ENCODE measurements at regions not wholly inside any gene's neighbourhood (a gene's known extent, or its start where the extent isn't known, plus 50 kb on each side); places are given as distances from the start of the nearest gene placed in this dataset.

DNA sequence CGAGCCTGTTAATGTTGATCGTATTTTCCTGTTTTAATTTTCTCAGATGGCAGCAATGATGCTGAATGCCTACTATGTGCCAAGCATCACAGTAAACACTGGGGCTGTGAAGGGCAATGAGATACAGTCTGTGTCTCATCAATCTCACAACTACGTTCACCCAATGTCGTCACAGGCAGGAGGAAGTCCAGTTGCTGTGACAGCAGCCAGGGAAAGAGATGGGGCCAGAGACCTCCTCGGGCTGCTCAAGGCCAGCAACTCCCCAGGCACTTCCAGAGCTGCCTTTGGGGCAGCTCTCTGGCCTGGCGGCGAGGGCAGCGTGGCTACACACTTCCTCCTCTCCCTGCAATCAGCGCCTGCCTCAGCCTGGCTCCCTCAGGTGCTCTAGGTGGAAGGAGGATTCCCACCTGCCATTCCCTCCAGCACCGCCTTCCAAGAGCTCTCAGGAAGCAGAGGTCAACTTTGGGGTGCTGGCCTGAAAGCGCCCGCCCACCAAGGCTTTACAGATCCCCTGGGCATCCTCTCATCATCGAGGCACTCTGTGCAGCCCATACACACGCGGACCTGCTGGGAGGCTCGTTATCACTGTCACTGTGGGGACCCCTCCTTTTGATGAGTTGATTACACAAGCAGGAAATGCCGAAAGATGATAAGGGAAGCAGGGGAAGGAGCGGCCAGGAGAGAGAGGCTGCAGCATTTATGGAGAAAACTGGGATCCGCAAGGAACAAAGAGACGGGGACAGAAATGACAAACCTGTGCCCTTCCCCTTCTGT, 159.2 kb downstream of the ZDHHC21 start:
- no peaks in the 10 kb centered on the region for H3K4me1 Mint-ChIP-seq
- H3K27me3 Mint-ChIP-seq: peaks cover 5% of the 10 kb centered on the region

DNA sequence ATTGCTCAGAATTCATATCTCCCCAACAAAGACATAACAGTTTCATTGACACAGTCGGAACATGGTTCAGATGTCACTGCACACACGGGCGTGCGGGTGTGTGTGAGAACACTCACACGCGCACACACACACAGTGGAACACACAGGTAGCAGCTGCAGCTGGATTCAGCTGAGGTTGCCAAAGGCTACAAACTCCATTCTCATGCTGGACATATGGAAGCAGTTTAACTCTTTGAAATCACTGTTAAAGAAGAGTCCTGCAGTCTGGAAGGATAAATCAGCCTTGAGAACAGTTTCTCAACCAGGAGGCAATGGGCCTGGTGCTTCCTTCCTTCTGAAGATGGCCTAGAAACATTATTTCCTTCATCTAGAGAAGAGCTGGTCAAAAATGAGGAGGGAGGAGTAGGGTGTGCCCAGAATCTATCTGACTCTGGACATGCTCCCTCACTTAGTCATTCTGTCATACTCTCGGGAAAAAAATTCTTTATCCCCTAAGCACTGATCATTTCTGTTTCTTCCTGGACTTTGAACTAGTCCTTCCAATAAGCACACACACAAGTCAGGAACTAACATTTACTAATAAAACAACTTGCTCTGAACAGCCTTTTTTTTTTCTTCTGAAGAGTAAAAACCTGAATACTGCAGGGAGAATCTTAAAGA, 160.6 kb downstream of the ZDHHC21 start:
- Mint-ChIP-seq H3K4me1 (no peaks in the 10 kb centered on the region), H3K36me3 (no peaks in the 10 kb centered on the region), H3K27ac (no peak overlapping the region), H3K4me3 (no peak overlapping the region), H3K27me3 (peaks cover 5% of the 10 kb centered on the region), H3K9me3 (peaks cover 0 to 6% (median 0%) of the 10 kb centered on the region in 7 donors)
- Histone ChIP-seq H3K4me1 (ENCODE audit: control insufficient read depth, insufficient read depth, low read length, poor library complexity, severe bottlenecking) (no peaks in the 10 kb centered on the region), H3K9me3 (ENCODE audit: control insufficient read depth in 2 of 2, low read length in 2 of 2) (no peaks in the 10 kb centered on the region), H3K27ac (ENCODE audit: insufficient read depth, low read length, poor library complexity, severe bottlenecking) (no peak overlapping the region), H3K27me3 (ENCODE audit: control insufficient read depth, insufficient read depth, low read length) (no peaks in the 10 kb centered on the region), H3K4me3 (ENCODE audit: low read depth, low read length) (no peak overlapping the region), H3K36me3 (ENCODE audit: control insufficient read depth, insufficient read depth, low read length) (no peaks in the 10 kb centered on the region)
- DNase-seq: no peak
- ATAC-seq (ENCODE audit: low read depth in 2 of 2): no peak

More for the DNA sequence above, 159.2 kb downstream of the ZDHHC21 start:
- Histone ChIP-seq H3K4me1 (ENCODE audit: control insufficient read depth, insufficient read depth, low read length, poor library complexity, severe bottlenecking) (no peaks in the 10 kb centered on the region), H3K4me3 (ENCODE audit: low read depth, low read length) (no peak overlapping the region), H3K36me3 (ENCODE audit: control insufficient read depth, insufficient read depth, low read length) (no peaks in the 10 kb centered on the region), H3K27me3 (ENCODE audit: control insufficient read depth, insufficient read depth, low read length) (no peaks in the 10 kb centered on the region), H3K9me3 (ENCODE audit: control insufficient read depth in 2 of 2, low read length in 2 of 2) (no peaks in the 10 kb centered on the region), H3K27ac (ENCODE audit: insufficient read depth, low read length, poor library complexity, severe bottlenecking) (no peak overlapping the region)
- Mint-ChIP-seq H3K27ac (peak overlapping the region in 1 of 3 donors; percentile 33), H3K36me3 (no peaks in the 10 kb centered on the region), H3K9me3 (peaks cover 0 to 6% (median 0%) of the 10 kb centered on the region in 7 donors), H3K4me3 (no peak overlapping the region)
- ATAC-seq (ENCODE audit: low read depth in 2 of 2) (no peak), DNase-seq (no peak)

DNA sequence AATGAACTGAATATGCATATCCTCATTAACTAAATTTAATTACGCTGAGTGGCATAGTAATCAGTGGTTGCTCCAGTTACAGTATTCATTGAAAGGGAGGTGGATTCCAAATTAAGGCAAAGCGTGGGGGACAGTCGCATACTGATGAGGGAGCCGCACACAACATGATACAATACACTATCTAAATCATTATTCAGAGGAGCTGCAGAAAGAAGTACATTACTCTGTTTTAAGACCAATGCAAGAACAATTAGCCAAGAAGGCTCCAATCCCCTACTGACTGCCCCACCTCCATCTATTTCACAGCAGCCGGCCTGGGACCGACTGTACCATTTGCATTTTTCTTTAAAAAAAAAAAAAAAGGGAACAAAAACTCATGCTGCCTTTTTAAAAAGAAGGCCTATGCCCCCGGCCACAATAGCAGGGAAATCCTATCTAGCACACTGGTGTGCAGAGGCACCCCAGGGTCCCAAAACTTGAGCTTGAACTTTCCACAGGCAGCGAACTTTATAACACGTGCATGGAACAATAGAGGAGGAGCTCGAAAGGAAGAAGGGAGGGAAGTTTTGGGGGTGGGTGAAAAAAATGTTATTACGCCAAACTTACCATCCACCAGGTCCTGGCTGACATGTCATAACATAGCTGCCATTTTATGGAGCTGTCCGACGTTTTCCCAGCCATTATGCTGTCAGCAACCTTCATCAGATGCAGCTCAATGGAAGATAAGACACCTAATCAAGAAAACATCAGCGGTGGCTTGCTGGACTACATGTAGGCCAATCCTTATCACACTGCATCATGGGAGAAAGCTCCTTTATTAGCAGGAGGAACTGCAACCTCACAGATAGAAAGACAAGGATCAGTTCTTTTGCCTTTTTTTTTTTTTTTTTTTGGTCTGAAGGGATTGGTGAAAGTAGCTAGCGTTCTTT, 161.6 kb downstream of the ZDHHC21 start:
- Mint-ChIP-seq H3K4me3 (no peak overlapping the region), H3K9me3 (peaks cover 0 to 5% (median 0%) of the 10 kb centered on the region in 7 donors), H3K36me3 (no peaks in the 10 kb centered on the region), H3K27ac (no peak overlapping the region), H3K4me1 (no peaks in the 10 kb centered on the region), H3K27me3 (peaks cover 5% of the 10 kb centered on the region)
- Histone ChIP-seq H3K27ac (ENCODE audit: insufficient read depth, low read length, poor library complexity, severe bottlenecking) (no peak overlapping the region), H3K36me3 (ENCODE audit: control insufficient read depth, insufficient read depth, low read length) (no peaks in the 10 kb centered on the region), H3K4me3 (ENCODE audit: low read depth, low read length) (no peak overlapping the region), H3K4me1 (ENCODE audit: control insufficient read depth, insufficient read depth, low read length, poor library complexity, severe bottlenecking) (no peaks in the 10 kb centered on the region), H3K27me3 (ENCODE audit: control insufficient read depth, insufficient read depth, low read length) (no peaks in the 10 kb centered on the region), H3K9me3 (ENCODE audit: control insufficient read depth in 2 of 2, low read length in 2 of 2) (no peaks in the 10 kb centered on the region)
- no peak for DNase-seq
- no peak for ATAC-seq (ENCODE audit: low read depth in 2 of 2)

DNA sequence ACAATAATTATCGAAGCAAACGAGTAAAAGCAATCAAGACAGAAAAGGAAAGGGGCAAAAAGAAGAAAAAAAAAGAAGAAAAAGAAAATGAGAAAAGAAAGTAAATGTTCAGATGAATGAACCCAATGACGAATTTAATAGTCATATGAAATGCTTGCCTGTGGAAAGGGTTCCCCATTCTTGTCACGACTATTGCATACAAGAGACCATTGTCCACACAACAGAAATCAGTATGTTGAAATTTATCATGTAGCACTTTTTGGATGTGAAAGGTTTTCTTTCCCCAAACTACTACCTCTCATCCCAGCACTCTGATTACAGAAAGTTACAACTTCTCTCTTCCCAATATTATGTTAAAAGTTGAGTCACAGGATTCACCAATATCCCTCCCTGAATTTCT, 162.4 kb downstream of the ZDHHC21 start:
- no peak for ATAC-seq (ENCODE audit: low read depth in 2 of 2)
- Histone ChIP-seq H3K4me1 (ENCODE audit: control insufficient read depth, insufficient read depth, low read length, poor library complexity, severe bottlenecking) (no peaks in the 10 kb centered on the region), H3K4me3 (ENCODE audit: low read depth, low read length) (no peak overlapping the region), H3K9me3 (ENCODE audit: control insufficient read depth in 2 of 2, low read length in 2 of 2) (no peaks in the 10 kb centered on the region), H3K27me3 (ENCODE audit: control insufficient read depth, insufficient read depth, low read length) (no peaks in the 10 kb centered on the region), H3K36me3 (ENCODE audit: control insufficient read depth, insufficient read depth, low read length) (no peaks in the 10 kb centered on the region), H3K27ac (ENCODE audit: insufficient read depth, low read length, poor library complexity, severe bottlenecking) (no peak overlapping the region)
- H3K36me3 Mint-ChIP-seq: no peaks in the 10 kb centered on the region
- no peaks in the 10 kb centered on the region for H3K4me1 Mint-ChIP-seq
- DNase-seq: no peak
- H3K4me3 Mint-ChIP-seq: no peak overlapping the region
- no peak overlapping the region for H3K27ac Mint-ChIP-seq
- H3K27me3 Mint-ChIP-seq: peaks cover 5% of the 10 kb centered on the region
- peaks cover 0 to 3% (median 0%) of the 10 kb centered on the region in 7 donors for H3K9me3 Mint-ChIP-seq

DNA sequence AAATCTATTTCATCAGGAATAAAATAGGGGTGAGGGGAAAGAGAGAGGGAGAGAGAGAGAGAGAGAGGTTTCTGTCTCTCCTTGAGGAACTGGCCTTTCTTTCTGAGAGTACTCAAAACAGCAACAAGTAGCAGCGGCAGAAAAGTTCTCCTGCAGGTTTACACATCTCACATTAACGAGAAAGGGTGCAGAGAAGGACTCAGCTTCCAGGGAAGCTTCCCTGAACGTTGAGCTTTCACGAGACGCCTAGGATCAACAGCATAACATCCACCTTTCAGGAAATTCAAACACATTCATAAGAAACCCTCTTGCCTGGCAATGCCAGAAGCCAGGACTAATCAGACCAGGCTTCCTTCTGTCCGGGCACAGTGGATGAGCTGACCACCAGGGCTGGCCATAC, 162.9 kb downstream of the ZDHHC21 start:
- Mint-ChIP-seq H3K9me3 (peaks cover 0 to 2% (median 0%) of the 10 kb centered on the region in 7 donors), H3K4me3 (no peak overlapping the region), H3K27me3 (peaks cover 5% of the 10 kb centered on the region), H3K27ac (no peak overlapping the region), H3K4me1 (no peaks in the 10 kb centered on the region), H3K36me3 (no peaks in the 10 kb centered on the region)
- H3K27ac ChIP-seq (ENCODE audit: insufficient read depth, low read length, poor library complexity, severe bottlenecking): no peak overlapping the region
- no peaks in the 10 kb centered on the region for H3K9me3 ChIP-seq (ENCODE audit: control insufficient read depth in 2 of 2, low read length in 2 of 2)
- ATAC-seq (ENCODE audit: low read depth in 2 of 2): no peak
- H3K27me3 ChIP-seq (ENCODE audit: control insufficient read depth, insufficient read depth, low read length): no peaks in the 10 kb centered on the region
- H3K4me1 ChIP-seq (ENCODE audit: control insufficient read depth, insufficient read depth, low read length, poor library complexity, severe bottlenecking): no peaks in the 10 kb centered on the region
- no peak overlapping the region for H3K4me3 ChIP-seq (ENCODE audit: low read depth, low read length)
- no peak for DNase-seq
- no peaks in the 10 kb centered on the region for H3K36me3 ChIP-seq (ENCODE audit: control insufficient read depth, insufficient read depth, low read length)

DNA sequence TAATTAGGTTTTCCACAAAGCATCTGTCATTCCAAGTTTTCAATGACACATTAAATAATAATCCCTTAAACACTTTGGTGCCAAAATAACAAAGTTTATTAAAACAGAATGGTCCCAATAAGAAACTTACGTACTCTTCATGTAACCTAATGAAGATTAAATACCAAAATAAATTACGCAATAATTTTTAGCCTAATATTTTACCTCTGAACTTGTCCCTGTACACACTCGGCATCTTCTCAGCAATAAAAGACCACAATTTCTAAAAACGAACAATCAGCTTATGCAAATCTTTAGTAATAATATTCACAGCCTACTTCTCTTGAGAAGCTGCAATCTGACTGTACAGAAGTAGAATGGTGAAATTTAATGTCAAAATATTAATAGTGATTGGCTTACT, 163.6 kb downstream of the ZDHHC21 start:
- Mint-ChIP-seq H3K4me1 (no peaks in the 10 kb centered on the region), H3K4me3 (no peak overlapping the region), H3K36me3 (no peaks in the 10 kb centered on the region), H3K9me3 (peaks cover 0 to 2% (median 0%) of the 10 kb centered on the region in 7 donors), H3K27ac (no peak overlapping the region), H3K27me3 (peaks cover 5% of the 10 kb centered on the region)
- Histone ChIP-seq H3K4me3 (ENCODE audit: low read depth, low read length) (no peak overlapping the region), H3K36me3 (ENCODE audit: control insufficient read depth, insufficient read depth, low read length) (no peaks in the 10 kb centered on the region), H3K9me3 (ENCODE audit: control insufficient read depth in 2 of 2, low read length in 2 of 2) (no peaks in the 10 kb centered on the region), H3K27ac (ENCODE audit: insufficient read depth, low read length, poor library complexity, severe bottlenecking) (no peak overlapping the region), H3K4me1 (ENCODE audit: control insufficient read depth, insufficient read depth, low read length, poor library complexity, severe bottlenecking) (no peaks in the 10 kb centered on the region), H3K27me3 (ENCODE audit: control insufficient read depth, insufficient read depth, low read length) (no peaks in the 10 kb centered on the region)
- ATAC-seq (ENCODE audit: low read depth in 2 of 2) (no peak), DNase-seq (no peak)

DNA sequence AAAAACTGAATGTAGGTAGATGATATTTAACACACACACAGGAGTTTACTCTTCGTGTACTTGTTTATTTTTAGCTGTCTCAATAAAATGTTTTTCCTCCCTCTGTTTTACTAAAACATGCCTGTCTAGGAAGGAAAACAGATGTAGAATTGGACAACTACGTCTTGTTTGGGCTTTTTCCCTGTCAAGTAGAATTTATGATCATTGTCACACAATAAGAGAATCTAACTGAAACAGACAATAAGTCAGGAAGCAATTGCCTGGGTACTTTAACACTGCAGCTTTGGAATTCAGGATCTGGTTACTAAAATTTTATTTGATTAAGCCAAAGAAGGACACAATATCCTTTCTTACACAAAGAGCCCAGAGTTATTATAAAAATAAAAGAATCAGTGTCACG, 164.2 kb downstream of the ZDHHC21 start:
- Histone ChIP-seq H3K4me1 (ENCODE audit: control insufficient read depth, insufficient read depth, low read length, poor library complexity, severe bottlenecking) (no peaks in the 10 kb centered on the region), H3K4me3 (ENCODE audit: low read depth, low read length) (no peak overlapping the region), H3K27ac (ENCODE audit: insufficient read depth, low read length, poor library complexity, severe bottlenecking) (no peak overlapping the region), H3K36me3 (ENCODE audit: control insufficient read depth, insufficient read depth, low read length) (no peaks in the 10 kb centered on the region), H3K27me3 (ENCODE audit: control insufficient read depth, insufficient read depth, low read length) (no peaks in the 10 kb centered on the region), H3K9me3 (ENCODE audit: control insufficient read depth in 2 of 2, low read length in 2 of 2) (no peaks in the 10 kb centered on the region)
- H3K36me3 Mint-ChIP-seq: no peaks in the 10 kb centered on the region
- H3K27me3 Mint-ChIP-seq: peaks cover 5% of the 10 kb centered on the region
- DNase-seq (no peak), ATAC-seq (ENCODE audit: low read depth in 2 of 2) (no peak)
- H3K4me3 Mint-ChIP-seq: no peak overlapping the region
- H3K9me3 Mint-ChIP-seq: peaks cover 0 to 1% (median 0%) of the 10 kb centered on the region in 7 donors
- no peaks in the 10 kb centered on the region for H3K4me1 Mint-ChIP-seq
- H3K27ac Mint-ChIP-seq: no peak overlapping the region
